ENCODE measurements at regions not wholly inside any gene's neighbourhood (a gene's known extent, or its start where the extent isn't known, plus 50 kb on each side); places are given as distances from the start of the nearest gene placed in this dataset.

GRCh38 chr14:51568366-51568765 lies 83.3 kb upstream of the FRMD6 start:
- Histone ChIP-seq H3K9ac (ENCODE audit: low read length) (no peak overlapping the region), H3F3A (ENCODE audit: insufficient read depth, low read length, poor library complexity, severe bottlenecking) (no peaks in the 10 kb centered on the region), H3K36me3 (ENCODE audit: insufficient read depth, low read length) (no peaks in the 10 kb centered on the region), H2AFZ (ENCODE audit: low read depth, low read length) (no peak overlapping the region), H3K4me2 (ENCODE audit: low read length) (no peak overlapping the region), H4K20me1 (ENCODE audit: insufficient read depth) (no peaks in the 10 kb centered on the region), H3K4me3 (ENCODE audit: low read length) (no peak overlapping the region), H3K27ac (ENCODE audit: low read length) (no peak overlapping the region), H3K9me2 (ENCODE audit: insufficient read depth, low read length) (no peaks in the 10 kb centered on the region), H3K9me3 (ENCODE audit: low read length) (no peaks in the 10 kb centered on the region), H3K27me3 (ENCODE audit: insufficient read depth, low read depth, low read length) (no peaks in the 10 kb centered on the region), H3K79me2 (replicated peaks; ENCODE audit: insufficient read depth, low read length) (no peaks in the 10 kb centered on the region)
- no peak for TF ChIP-seq SMC3 (conservative IDR thresholded peaks at IDR 0.05; ENCODE audit: poor library complexity)
- TF ChIP-seq EZH2 (IDR thresholded peaks at IDR 0.05; ENCODE audit: borderline replicate concordance, insufficient read depth, low read length, poor library complexity, severe bottlenecking): no peak
- no peak for TF ChIP-seq POLR2AphosphoS5 (IDR thresholded peaks at IDR 0.05)
- TF ChIP-seq RAD21 (conservative IDR thresholded peaks at IDR 0.05): no peak
- TF ChIP-seq MXI1 (conservative IDR thresholded peaks at IDR 0.05; ENCODE audit: poor library complexity, severe bottlenecking): no peak
- no peak for TF ChIP-seq TAF1 (IDR thresholded peaks at IDR 0.05; ENCODE audit: low read depth)
- no peak for TF ChIP-seq EP300 (conservative IDR thresholded peaks at IDR 0.05; ENCODE audit: poor library complexity, severe bottlenecking)
- TF ChIP-seq, protein P1, sequence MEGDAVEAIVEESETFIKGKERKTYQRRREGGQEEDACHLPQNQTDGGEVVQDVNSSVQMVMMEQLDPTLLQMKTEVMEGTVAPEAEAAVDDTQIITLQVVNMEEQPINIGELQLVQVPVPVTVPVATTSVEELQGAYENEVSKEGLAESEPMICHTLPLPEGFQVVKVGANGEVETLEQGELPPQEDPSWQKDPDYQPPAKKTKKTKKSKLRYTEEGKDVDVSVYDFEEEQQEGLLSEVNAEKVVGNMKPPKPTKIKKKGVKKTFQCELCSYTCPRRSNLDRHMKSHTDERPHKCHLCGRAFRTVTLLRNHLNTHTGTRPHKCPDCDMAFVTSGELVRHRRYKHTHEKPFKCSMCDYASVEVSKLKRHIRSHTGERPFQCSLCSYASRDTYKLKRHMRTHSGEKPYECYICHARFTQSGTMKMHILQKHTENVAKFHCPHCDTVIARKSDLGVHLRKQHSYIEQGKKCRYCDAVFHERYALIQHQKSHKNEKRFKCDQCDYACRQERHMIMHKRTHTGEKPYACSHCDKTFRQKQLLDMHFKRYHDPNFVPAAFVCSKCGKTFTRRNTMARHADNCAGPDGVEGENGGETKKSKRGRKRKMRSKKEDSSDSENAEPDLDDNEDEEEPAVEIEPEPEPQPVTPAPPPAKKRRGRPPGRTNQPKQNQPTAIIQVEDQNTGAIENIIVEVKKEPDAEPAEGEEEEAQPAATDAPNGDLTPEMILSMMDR (IDR thresholded peaks at IDR 0.05; ENCODE audit: poor library complexity, severe bottlenecking): no peak
- no peak for TF ChIP-seq REST (IDR thresholded peaks at IDR 0.05; ENCODE audit: borderline replicate concordance)

DNA sequence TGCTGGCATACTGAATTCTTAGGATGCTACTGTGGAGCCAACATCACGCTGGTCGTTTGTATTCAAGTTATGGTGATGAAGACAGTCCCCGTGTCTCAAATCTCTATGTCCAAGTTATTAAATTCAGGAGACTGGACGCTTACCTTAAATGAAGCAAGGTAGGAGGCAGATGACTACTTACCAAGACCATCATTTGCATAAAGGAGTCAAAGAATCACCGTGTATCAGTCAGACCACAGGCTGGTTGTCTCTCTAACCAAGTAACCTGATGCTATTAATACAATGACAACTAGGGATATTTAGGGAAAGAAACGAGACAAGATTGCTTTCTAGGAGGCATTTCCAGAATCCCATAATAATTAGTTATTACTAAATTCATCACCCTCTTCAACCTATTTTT lies 78.1 kb upstream of the FRMD6 start:
- Histone ChIP-seq H2AFZ (ENCODE audit: low read depth, low read length) (no peak overlapping the region), H3K9me2 (ENCODE audit: insufficient read depth, low read length) (no peaks in the 10 kb centered on the region)
- TF ChIP-seq EZH2 (IDR thresholded peaks at IDR 0.05; ENCODE audit: borderline replicate concordance, insufficient read depth, low read length, poor library complexity, severe bottlenecking): no peak
- TF ChIP-seq RAD21 (conservative IDR thresholded peaks at IDR 0.05): no peak
- TF ChIP-seq, protein P1 (IDR thresholded peaks at IDR 0.05; ENCODE audit: poor library complexity, severe bottlenecking): no peak
- no peak for TF ChIP-seq TAF1 (IDR thresholded peaks at IDR 0.05; ENCODE audit: low read depth)
- TF ChIP-seq EP300 (conservative IDR thresholded peaks at IDR 0.05; ENCODE audit: poor library complexity, severe bottlenecking): no peak
- no peak for TF ChIP-seq MXI1 (conservative IDR thresholded peaks at IDR 0.05; ENCODE audit: poor library complexity, severe bottlenecking)
- no peak for TF ChIP-seq SMC3 (conservative IDR thresholded peaks at IDR 0.05; ENCODE audit: poor library complexity)
- no peak for TF ChIP-seq POLR2AphosphoS5 (IDR thresholded peaks at IDR 0.05)
- TF ChIP-seq REST (IDR thresholded peaks at IDR 0.05; ENCODE audit: borderline replicate concordance): no peak

More for the DNA sequence above, 78.1 kb upstream of the FRMD6 start:
- no peaks in the 10 kb centered on the region for H3F3A ChIP-seq (ENCODE audit: insufficient read depth, low read length, poor library complexity, severe bottlenecking)
- H3K9me3 ChIP-seq (ENCODE audit: low read length): no peaks in the 10 kb centered on the region
- no peak overlapping the region for H3K4me2 ChIP-seq (ENCODE audit: low read length)
- no peak overlapping the region for H3K27ac ChIP-seq (ENCODE audit: low read length)
- no peaks in the 10 kb centered on the region for H3K36me3 ChIP-seq (ENCODE audit: insufficient read depth, low read length)
- no peak overlapping the region for H3K9ac ChIP-seq (ENCODE audit: low read length)
- no peaks in the 10 kb centered on the region for H4K20me1 ChIP-seq (ENCODE audit: insufficient read depth)
- H3K4me3 ChIP-seq (ENCODE audit: low read length): no peak overlapping the region
- H3K27me3 ChIP-seq (ENCODE audit: insufficient read depth, low read depth, low read length): no peaks in the 10 kb centered on the region
- H3K79me2 ChIP-seq (replicated peaks; ENCODE audit: insufficient read depth, low read length): no peaks in the 10 kb centered on the region
